ENCODE measurements at regions not wholly inside any gene's neighbourhood (a gene's known extent, or its start where the extent isn't known, plus 50 kb on each side); places are given as distances from the start of the nearest gene placed in this dataset.

- no peak for TF ChIP-seq CTCF (IDR thresholded peaks at IDR 0.05)
- no peak for TF ChIP-seq EP300 (IDR thresholded peaks at IDR 0.05; ENCODE audit: low read depth)
These were observed 116.8 kb upstream of the COX7C start for GRCh38 chr5:86500947-86501346.

Measured in transverse colon (tissue), 3 donors.